ENCODE measurements at regions not wholly inside any gene's neighbourhood (a gene's known extent, or its start where the extent isn't known, plus 50 kb on each side); places are given as distances from the start of the nearest gene placed in this dataset.

DNA sequence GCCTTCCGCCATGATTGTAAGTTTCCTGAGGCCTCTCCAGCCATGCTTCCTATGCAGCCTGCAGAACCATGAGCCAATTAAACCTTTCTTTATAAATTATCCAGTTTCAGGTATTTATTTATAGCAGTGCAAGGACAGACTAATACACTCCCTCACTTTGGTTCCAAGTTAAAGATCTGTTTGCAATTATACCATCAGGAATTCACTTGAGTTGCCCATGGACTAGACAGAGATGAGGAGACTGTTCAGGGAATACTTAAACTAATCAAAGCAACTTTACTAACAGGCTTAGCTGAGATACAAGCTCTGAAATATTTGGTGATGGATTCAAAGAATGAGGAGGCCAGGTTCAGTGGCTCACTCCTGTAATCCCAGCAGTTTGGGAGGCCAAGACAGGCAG is 190.0 kb downstream of the MTCL1 start:
- no peaks in the 10 kb centered on the region for H3K4me1 ChIP-seq
- H3K27ac ChIP-seq = no peak overlapping the region
- TF ChIP-seq POLR2A (IDR thresholded peaks at IDR 0.05) = no peak
- no peak for TF ChIP-seq CTCF (IDR thresholded peaks at IDR 0.05)
- intact Hi-C loops (cut with DNase I) = no loop called here
- no peaks in the 10 kb centered on the region for H3K9me3 ChIP-seq
- H3K4me3 ChIP-seq = no peak overlapping the region
- no peaks in the 10 kb centered on the region for H3K27me3 ChIP-seq
- DNase-seq = no peak
- no peaks in the 10 kb centered on the region for H3K36me3 ChIP-seq
- no peak for ATAC-seq
- WGBS (ENCODE audit: insufficient coverage, low coverage, low lambda C conversion rate, missing lambda C conversion rate) = 100% methylated on average over 1 of the region's 1 CpG

DNA sequence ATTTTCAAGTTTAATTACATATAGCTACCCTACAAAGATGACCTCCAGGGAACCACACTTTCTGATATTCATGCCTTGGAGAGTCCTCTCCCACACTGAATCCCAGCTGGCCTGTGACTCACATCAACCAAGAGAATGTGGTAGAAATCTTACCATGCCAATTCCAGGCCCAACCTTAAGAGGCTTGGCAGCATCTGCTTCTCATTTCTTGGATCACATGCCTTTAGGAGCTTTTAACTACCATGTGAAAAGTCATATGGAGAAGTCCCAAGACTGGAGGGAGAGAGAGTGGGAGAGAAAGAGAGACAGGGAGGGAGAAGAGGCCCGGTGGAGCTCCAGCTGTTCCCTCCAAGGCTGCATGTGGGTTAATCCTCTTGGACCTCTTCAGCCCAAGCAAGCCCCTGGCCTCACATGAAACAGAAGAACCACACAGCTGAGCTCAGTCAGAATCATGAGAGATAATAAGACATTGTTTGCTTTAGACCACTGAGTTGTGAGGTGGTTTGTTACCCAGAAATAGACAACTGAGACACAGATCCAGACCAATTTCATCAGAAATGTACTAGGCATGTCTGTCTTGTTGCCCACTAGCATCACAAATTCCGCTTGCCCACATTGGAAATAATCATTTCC is 190.7 kb downstream of the MTCL1 start:
- DNase-seq (no peak), ATAC-seq (no peak)
- Histone ChIP-seq H3K27ac (no peak overlapping the region), H3K9me3 (no peaks in the 10 kb centered on the region), H3K27me3 (no peaks in the 10 kb centered on the region), H3K4me1 (no peaks in the 10 kb centered on the region), H3K4me3 (no peak overlapping the region), H3K36me3 (no peaks in the 10 kb centered on the region)
- 70% methylated on average over 2 of the region's 2 CpGs for WGBS (ENCODE audit: insufficient coverage, low coverage, low lambda C conversion rate, missing lambda C conversion rate)
- TF ChIP-seq CTCF (IDR thresholded peaks at IDR 0.05) (no peak), POLR2A (IDR thresholded peaks at IDR 0.05) (no peak)
- intact Hi-C loops (cut with DNase I) = no loop called here

DNA sequence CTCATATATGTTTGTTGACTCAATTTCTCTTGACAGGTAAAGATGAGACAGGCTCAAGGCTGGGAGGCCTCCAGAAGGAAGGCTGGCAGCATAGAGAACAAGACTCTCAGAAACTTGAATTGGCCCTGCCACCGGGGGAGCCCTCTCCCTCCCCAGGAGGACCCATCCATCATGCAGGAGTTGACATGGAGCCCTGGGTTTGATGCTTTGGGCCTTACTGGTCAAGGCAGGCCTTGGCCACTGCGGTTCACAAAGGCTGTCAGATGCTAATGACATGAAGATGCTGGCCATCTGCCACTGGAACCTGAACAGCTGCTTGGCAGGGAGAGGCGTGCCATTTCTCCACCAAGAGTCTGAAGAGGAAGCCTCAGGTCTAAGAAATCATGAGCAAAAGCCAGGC is 193.6 kb downstream of the MTCL1 start:
- Histone ChIP-seq H3K4me1 (no peaks in the 10 kb centered on the region), H3K9me3 (no peaks in the 10 kb centered on the region), H3K27ac (no peak overlapping the region), H3K36me3 (no peaks in the 10 kb centered on the region), H3K27me3 (no peaks in the 10 kb centered on the region), H3K4me3 (no peak overlapping the region)
- no CpG with 5 or more reads among the region's 3 CpGs for whole genome bisulfite sequencing (ENCODE audit: insufficient coverage, low coverage, low lambda C conversion rate, missing lambda C conversion rate)
- TF ChIP-seq POLR2A (IDR thresholded peaks at IDR 0.05) (no peak), CTCF (IDR thresholded peaks at IDR 0.05) (no peak)
- intact Hi-C loops (cut with DNase I) = no loop called here
- DNase-seq = no peak
- ATAC-seq = no peak

- ATAC-seq (no peak), DNase-seq (no peak)
- Histone ChIP-seq H3K27ac (no peak overlapping the region), H3K4me3 (no peak overlapping the region), H3K9me3 (no peaks in the 10 kb centered on the region), H3K36me3 (no peaks in the 10 kb centered on the region), H3K4me1 (no peaks in the 10 kb centered on the region), H3K27me3 (no peaks in the 10 kb centered on the region)
- WGBS (ENCODE audit: insufficient coverage, low coverage, low lambda C conversion rate, missing lambda C conversion rate) = 71% methylated on average over 2 of the region's 2 CpGs
- no peak for TF ChIP-seq POLR2A (IDR thresholded peaks at IDR 0.05)
- TF ChIP-seq CTCF (IDR thresholded peaks at IDR 0.05) = no peak
- intact Hi-C loops (cut with DNase I) = no loop called here
Observed at GRCh38 chr18:8900552-8900951, 195.2 kb downstream of the MTCL1 start.

GRCh38 chr18:8901019-8901418 is 195.7 kb downstream of the MTCL1 start:
- 50% methylated on average over 1 of the region's 2 CpGs for WGBS (ENCODE audit: insufficient coverage, low coverage, low lambda C conversion rate, missing lambda C conversion rate)
- Histone ChIP-seq H3K27me3 (no peaks in the 10 kb centered on the region), H3K36me3 (no peaks in the 10 kb centered on the region), H3K4me1 (no peaks in the 10 kb centered on the region), H3K27ac (no peak overlapping the region), H3K4me3 (no peak overlapping the region), H3K9me3 (no peaks in the 10 kb centered on the region)
- DNase-seq (no peak), ATAC-seq (no peak)
- no peak for TF ChIP-seq CTCF (IDR thresholded peaks at IDR 0.05)
- no peak for TF ChIP-seq POLR2A (IDR thresholded peaks at IDR 0.05)
- intact Hi-C loops (cut with DNase I) = no loop called here
